ENCODE measurements at regions not wholly inside any gene's neighbourhood (a gene's known extent, or its start where the extent isn't known, plus 50 kb on each side); places are given as distances from the start of the nearest gene placed in this dataset.

DNA sequence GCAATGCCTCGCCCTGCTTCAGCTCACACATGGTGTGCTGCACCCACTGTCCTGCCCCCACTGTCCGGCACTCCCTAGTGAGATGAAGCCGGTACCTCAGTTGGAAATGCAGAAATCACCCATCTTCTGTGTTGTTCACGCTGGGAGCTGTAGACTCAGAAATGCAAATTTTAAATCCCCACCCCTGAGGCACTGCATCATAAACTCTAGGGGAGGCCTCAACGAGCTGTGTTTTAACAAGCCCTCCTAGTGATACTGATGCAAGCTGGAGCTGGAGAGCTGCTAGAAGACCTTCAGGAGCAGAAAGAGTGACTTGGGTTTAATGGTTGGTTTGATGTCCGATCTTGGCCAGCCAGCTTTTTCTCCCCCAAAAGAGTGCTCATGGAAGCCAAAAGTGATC lies 146.0 kb upstream of the MAST4 start:
- TF ChIP-seq, protein P1, sequence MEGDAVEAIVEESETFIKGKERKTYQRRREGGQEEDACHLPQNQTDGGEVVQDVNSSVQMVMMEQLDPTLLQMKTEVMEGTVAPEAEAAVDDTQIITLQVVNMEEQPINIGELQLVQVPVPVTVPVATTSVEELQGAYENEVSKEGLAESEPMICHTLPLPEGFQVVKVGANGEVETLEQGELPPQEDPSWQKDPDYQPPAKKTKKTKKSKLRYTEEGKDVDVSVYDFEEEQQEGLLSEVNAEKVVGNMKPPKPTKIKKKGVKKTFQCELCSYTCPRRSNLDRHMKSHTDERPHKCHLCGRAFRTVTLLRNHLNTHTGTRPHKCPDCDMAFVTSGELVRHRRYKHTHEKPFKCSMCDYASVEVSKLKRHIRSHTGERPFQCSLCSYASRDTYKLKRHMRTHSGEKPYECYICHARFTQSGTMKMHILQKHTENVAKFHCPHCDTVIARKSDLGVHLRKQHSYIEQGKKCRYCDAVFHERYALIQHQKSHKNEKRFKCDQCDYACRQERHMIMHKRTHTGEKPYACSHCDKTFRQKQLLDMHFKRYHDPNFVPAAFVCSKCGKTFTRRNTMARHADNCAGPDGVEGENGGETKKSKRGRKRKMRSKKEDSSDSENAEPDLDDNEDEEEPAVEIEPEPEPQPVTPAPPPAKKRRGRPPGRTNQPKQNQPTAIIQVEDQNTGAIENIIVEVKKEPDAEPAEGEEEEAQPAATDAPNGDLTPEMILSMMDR (IDR thresholded peaks at IDR 0.05; ENCODE audit: insufficient read depth, low read length, missing control alignments): no peak
- no peak for DNase-seq (ENCODE audit: low read depth, low spot score)
- no peak overlapping the region for H3K4me3 ChIP-seq (ENCODE audit: low read depth, low read length)
- ChIA-PET POLR2A (no interaction called here), CTCF (no interaction called here)

DNA sequence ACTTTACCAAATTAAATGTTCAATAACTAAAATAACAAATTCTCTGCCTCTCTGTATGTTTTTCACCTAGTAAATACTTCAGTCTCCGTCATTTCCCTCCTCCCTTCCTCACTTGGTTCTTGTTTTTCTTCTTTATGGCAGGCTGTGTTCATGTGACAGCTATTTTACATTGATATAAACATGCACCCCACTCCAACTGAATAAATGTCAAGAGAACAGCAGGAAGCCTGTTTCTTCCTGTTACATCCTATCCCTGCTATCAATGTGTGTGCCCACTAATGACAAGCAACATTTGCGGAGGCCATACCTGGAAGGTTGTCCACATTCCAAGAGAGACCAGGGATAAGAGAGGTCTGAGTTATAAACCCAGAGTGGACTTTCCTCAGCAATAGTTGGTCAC lies 145.2 kb upstream of the MAST4 start:
- CTCF ChIA-PET: no interaction called here
- TF ChIP-seq, protein P1 (IDR thresholded peaks at IDR 0.05; ENCODE audit: insufficient read depth, low read length, missing control alignments): no peak
- POLR2A ChIA-PET: no interaction called here
- no peak for DNase-seq (ENCODE audit: low read depth, low spot score)
- H3K4me3 ChIP-seq (ENCODE audit: low read depth, low read length): no peak overlapping the region

DNA sequence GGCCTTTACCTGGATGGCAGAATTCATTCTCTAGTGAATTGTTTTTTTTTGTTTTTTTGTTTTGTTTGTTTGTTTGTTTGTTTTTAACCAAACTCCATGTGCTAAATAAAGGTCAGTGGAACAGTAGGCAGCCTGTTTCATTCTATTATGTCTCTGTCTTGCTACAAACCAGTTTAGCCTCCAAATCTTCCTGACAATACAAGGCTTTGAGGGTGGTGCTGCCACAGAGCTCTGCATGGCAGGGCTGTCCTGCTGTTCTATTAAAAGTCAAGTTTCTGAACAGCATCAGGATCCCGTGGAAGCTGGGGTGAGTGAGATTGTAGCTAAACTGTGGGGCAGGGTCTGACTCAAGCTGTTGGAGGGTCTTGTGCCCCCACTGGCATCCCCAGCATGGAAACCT lies 144.1 kb upstream of the MAST4 start:
- ChIA-PET POLR2A (no interaction called here), CTCF (no interaction called here)
- no peak for DNase-seq (ENCODE audit: low read depth, low spot score)
- TF ChIP-seq, protein P1 (IDR thresholded peaks at IDR 0.05; ENCODE audit: insufficient read depth, low read length, missing control alignments): no peak
- H3K4me3 ChIP-seq (ENCODE audit: low read depth, low read length): no peak overlapping the region

DNA sequence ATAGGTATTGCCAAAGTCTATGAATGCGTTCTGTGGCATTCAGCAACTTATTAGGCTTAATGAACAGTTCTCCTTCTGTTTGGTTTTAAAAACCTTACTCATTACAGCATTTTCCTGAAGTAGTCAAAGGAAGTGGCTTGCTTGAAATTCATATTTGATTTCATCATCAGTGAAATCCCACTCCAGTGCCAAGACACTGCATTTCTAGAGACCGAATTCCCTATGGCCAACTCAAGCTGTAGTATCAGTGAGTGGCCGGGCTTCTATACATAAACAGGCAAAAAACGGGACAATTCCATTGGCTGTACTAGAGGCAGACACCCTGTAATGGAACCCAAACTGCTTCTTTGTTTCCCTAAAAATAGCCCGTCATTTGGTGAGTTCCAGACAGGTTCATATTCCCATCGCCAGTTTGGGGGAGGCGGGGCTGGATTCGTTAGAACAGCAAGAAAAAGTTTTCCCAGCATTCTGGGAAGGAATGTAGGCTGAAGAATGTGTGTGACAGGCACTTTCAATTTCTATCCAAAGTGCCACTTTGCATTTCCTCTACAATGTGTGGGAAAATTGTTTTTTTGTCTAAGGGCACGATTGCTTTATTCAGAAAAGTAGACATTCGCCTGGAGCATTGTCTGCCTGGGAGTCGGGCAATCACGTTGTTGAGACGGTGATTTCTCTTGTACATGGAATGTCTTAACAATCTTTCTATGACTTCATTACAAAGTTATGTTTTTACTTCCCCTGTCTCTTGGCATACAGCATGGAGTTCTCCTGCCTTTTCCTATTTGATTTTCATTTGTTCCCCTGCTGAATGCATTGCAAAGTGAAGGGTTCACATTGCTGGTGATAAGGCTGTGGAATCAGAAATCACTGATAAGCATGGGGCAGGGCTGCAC lies 141.8 kb upstream of the MAST4 start:
- CTCF ChIA-PET: no interaction called here
- DNase-seq (ENCODE audit: low read depth, low spot score): no peak
- POLR2A ChIA-PET: no interaction called here
- TF ChIP-seq, protein P1 (IDR thresholded peaks at IDR 0.05; ENCODE audit: insufficient read depth, low read length, missing control alignments): no peak
- no peak overlapping the region for H3K4me3 ChIP-seq (ENCODE audit: low read depth, low read length)

DNA sequence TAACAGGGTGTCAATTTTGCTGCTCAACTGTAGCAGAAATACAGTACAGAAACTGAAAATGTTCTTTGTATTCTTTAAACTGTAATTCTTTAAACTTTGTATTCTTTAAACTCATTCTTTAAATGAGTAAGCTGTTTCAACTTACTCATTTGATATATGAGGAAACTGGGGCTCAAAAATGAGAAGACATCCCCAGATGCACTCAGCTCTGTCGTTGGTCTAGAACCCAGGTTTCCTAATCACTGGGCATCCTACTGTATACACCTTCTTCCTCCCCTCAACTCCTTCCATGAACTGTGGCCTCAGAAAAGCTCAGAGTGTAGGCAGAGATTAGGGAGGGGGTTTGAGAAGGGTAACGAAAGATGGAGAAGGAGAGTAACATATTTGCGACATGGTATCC lies 136.5 kb upstream of the MAST4 start:
- ChIA-PET POLR2A (no interaction called here), CTCF (interaction anchor here (0.8 kb wide), 1 partner anchor 153 kb away, joined by 3 read pairs; no protein-coding TSS in a partner anchor)
- TF ChIP-seq, protein P1 (IDR thresholded peaks at IDR 0.05; ENCODE audit: insufficient read depth, low read length, missing control alignments): no peak
- H3K4me3 ChIP-seq (ENCODE audit: low read depth, low read length): no peak overlapping the region
- DNase-seq (ENCODE audit: low read depth, low spot score): no peak

DNA sequence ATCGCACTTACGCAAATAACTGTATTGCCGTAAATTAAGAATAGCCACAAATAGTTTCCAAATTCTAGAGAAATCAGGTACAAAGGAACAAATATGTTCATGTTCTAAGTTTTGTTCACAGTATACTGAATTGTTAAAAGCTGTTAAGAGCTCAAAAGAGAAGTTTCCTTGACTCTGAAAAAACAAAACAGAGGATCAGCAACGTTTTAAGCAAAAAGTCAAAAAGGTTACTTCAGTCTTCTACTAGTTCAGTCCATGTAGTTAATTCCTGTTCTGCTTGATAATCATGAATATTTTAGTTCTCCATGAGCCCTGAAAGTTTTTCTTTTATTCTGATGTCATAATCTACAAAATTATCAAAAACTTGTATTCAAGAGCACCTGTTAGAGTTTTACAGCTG lies 128.6 kb upstream of the MAST4 start:
- no peak for DNase-seq (ENCODE audit: low read depth, low spot score)
- TF ChIP-seq, protein P1 (IDR thresholded peaks at IDR 0.05; ENCODE audit: insufficient read depth, low read length, missing control alignments): no peak
- H3K4me3 ChIP-seq (ENCODE audit: low read depth, low read length): no peak overlapping the region
- ChIA-PET POLR2A (no interaction called here), CTCF (no interaction called here)

All from AG04449 (cell line).